Right atrium auricular region (tissue), 2 donors: ENCODE measurements at regions not wholly inside any gene's neighbourhood (a gene's known extent, or its start where the extent isn't known, plus 50 kb on each side); places are given as distances from the start of the nearest gene placed in this dataset.

Experiments used
- DNase-seq: peaks from one replicate; pipeline ENCODE4 v3.0.0-alpha.2; 2019; ENCODE audit warnings: low spot score
- H3K27ac ChIP-seq, 2 donors: fragments of 200-600 bp; sonication (generic); 1 replicate in 1 of 2; 2 replicates in 1 of 2; pipeline ENCODE4 v1.5.1; 2016 to 2019
- H3K27me3 ChIP-seq, 2 donors: fragments of 200-600 bp; sonication (generic); one replicate each; pipeline versions ENCODE4 v1.5.1 to v1.6.0; 2017 to 2019
- H3K36me3 ChIP-seq: fragments of 200-600 bp; sonication (generic); one replicate; pipeline ENCODE4 v1.5.1; 2016
- H3K4me1 ChIP-seq, 2 donors: fragments of 200-600 bp; sonication (generic); one replicate each; pipeline versions ENCODE4 v1.5.1 to v1.6.0; 2017 to 2019
- H3K4me3 ChIP-seq, 2 donors: fragments of 200-600 bp; sonication (generic); 1 replicate in 1 of 2; 2 replicates in 1 of 2; pipeline ENCODE4 v1.5.1; 2017 to 2019; ENCODE audit warnings: mild to moderate bottlenecking in 1 of 2, moderate library complexity in 1 of 2
- H3K9me3 ChIP-seq, 2 donors: fragments of 200-600 bp; sonication (generic); one replicate each; pipeline ENCODE4 v1.5.1; 2019
- TF ChIP-seq, protein P1 (sequence below), 2 donors: fragments of 200-600 bp; sonication (generic); IDR thresholded peaks; one replicate each; pipeline ENCODE4 v1.5.1; 2019; ENCODE audit warnings: antibody characterized with exemption in 2 of 2

GRCh38 chr13:77397636-77398035 lies 70.7 kb upstream of the MYCBP2 start:
- no peaks in the 10 kb centered on the region for H3K9me3 ChIP-seq
- TF ChIP-seq, protein P1, sequence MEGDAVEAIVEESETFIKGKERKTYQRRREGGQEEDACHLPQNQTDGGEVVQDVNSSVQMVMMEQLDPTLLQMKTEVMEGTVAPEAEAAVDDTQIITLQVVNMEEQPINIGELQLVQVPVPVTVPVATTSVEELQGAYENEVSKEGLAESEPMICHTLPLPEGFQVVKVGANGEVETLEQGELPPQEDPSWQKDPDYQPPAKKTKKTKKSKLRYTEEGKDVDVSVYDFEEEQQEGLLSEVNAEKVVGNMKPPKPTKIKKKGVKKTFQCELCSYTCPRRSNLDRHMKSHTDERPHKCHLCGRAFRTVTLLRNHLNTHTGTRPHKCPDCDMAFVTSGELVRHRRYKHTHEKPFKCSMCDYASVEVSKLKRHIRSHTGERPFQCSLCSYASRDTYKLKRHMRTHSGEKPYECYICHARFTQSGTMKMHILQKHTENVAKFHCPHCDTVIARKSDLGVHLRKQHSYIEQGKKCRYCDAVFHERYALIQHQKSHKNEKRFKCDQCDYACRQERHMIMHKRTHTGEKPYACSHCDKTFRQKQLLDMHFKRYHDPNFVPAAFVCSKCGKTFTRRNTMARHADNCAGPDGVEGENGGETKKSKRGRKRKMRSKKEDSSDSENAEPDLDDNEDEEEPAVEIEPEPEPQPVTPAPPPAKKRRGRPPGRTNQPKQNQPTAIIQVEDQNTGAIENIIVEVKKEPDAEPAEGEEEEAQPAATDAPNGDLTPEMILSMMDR (IDR thresholded peaks at IDR 0.05) = no peak
- H3K27ac ChIP-seq = no peak overlapping the region
- no peaks in the 10 kb centered on the region for H3K36me3 ChIP-seq
- no peaks in the 10 kb centered on the region for H3K4me1 ChIP-seq
- H3K27me3 ChIP-seq = no peaks in the 10 kb centered on the region
- H3K4me3 ChIP-seq = no peak overlapping the region
- DNase-seq = no peak

DNA sequence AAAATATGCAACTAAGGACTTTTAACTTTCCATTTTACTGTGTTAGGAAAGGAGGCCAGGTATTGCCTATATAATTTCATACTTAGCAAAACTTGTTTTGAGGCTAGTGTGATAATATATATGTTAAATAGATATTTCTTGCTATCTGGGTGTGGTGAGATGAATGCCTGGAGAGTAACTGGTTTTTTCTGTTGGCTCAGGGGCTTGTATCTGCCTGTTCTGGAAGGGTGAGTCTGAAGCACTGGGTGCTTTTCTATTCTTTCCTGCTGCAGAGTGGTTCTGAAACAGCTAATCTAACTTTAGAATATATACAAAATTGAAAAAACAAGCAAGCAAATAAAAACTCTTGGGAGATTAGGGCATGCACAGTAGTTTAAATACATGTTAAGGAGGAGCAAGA lies 64.6 kb upstream of the MYCBP2 start:
- Histone ChIP-seq H3K4me1 (peaks cover 0 to 4% of the 10 kb centered on the region in 2 donors), H3K9me3 (no peaks in the 10 kb centered on the region), H3K27me3 (no peaks in the 10 kb centered on the region), H3K36me3 (no peaks in the 10 kb centered on the region), H3K27ac (no peak overlapping the region), H3K4me3 (no peak overlapping the region)
- TF ChIP-seq, protein P1 (IDR thresholded peaks at IDR 0.05) = no peak
- DNase-seq = no peak

DNA sequence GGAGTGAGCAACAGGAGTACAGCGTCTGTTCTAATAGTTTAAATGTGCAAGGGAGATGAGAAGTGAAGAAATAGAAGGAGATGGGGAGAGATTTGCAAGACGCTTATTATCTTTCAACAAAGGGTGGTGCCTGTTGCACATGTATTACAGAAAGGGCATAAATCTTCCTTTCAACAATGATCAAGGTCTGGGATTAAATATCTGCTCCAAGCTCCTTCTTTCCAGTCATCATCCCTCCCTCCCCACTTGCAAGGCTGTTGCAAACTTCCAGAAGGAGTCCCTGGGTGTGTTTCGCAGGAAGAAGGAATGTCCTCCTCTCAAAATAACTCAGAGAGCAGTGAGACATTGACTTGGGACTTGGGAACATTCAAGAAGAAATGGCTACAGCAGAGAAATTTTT lies 63.5 kb upstream of the MYCBP2 start:
- DNase-seq = no peak
- TF ChIP-seq, protein P1 (IDR thresholded peaks at IDR 0.05) = no peak
- H3K36me3 ChIP-seq = no peaks in the 10 kb centered on the region
- H3K27ac ChIP-seq = no peak overlapping the region
- no peaks in the 10 kb centered on the region for H3K27me3 ChIP-seq
- no peak overlapping the region for H3K4me3 ChIP-seq
- H3K4me1 ChIP-seq = peaks cover 0 to 4% of the 10 kb centered on the region in 2 donors
- peaks cover 0 to 8% of the 10 kb centered on the region in 2 donors for H3K9me3 ChIP-seq

- TF ChIP-seq, protein P1 (IDR thresholded peaks at IDR 0.05) = no peak
- Histone ChIP-seq H3K4me1 (peaks cover 0 to 4% of the 10 kb centered on the region in 2 donors), H3K4me3 (no peak overlapping the region), H3K36me3 (no peaks in the 10 kb centered on the region), H3K9me3 (peaks cover 0 to 8% of the 10 kb centered on the region in 2 donors), H3K27me3 (no peaks in the 10 kb centered on the region), H3K27ac (no peak overlapping the region)
- no peak for DNase-seq
Observed at GRCh38 chr13:77389625-77390000, 62.7 kb upstream of the MYCBP2 start.

DNA sequence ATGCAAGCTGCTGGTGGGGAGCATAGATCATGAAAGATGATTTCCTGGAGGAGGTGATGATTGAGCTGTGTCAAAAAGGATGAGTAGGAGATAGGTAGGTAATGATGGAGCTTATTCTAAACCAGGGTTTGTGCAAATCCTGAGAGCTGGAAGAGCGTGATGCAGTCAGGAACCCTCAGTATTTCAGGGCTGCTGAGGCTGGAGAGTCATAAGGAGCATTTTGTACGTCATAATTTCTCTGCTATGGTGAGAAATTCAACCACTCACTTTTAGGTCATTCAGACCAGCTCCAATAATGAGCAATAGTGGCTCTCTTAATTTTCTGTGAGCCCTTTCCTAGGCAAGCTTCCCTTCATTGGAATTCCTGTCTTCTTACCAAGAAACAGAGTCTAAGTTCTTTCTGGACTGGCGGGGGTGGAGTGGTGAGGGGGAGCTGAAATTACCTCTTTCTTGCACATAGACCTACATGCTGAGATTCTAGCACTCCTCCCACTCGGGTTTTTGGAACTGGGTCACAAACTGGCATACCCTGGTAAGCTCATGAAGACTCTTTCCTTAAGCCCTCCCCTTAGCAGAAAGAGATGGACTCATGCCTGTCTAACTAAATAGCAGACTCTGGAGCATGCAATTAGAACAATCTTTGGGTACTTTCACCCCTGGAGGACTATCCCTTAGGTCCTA lies 62.2 kb upstream of the MYCBP2 start:
- Histone ChIP-seq H3K4me1 (peaks cover 0 to 4% of the 10 kb centered on the region in 2 donors), H3K4me3 (no peak overlapping the region), H3K27me3 (no peaks in the 10 kb centered on the region), H3K9me3 (peaks cover 0 to 8% of the 10 kb centered on the region in 2 donors), H3K27ac (no peak overlapping the region), H3K36me3 (no peaks in the 10 kb centered on the region)
- TF ChIP-seq, protein P1 (IDR thresholded peaks at IDR 0.05) = no peak
- no peak for DNase-seq
